K562 (cell line): ENCODE measurements at regions not wholly inside any gene's neighbourhood (a gene's known extent, or its start where the extent isn't known, plus 50 kb on each side); places are given as distances from the start of the nearest gene placed in this dataset.

Experiments
- ATAC-seq: fragments of 200-7000 bp; cut with Tn5 transposase; 3 replicates; pipeline ENCODE4 v1.9.1; 2020; ENCODE audit warnings: moderate library complexity
- BruUV-seq: library from RNA; stranded (reverse); fragments of 400-500 nt; replicated peaks from 2 replicates; lab custom pipeline; 2021; lab: Mats Ljungman, UMichigan
- CTCF ChIA-PET: fragments of 300-600 bp; formaldehyde crosslinking; extraction: SDS; loops from one replicate; lab custom pipeline; 2021; ENCODE audit warnings: low intra/inter-chr PET ratio; lab: Yijun Ruan, JAX
- POLR2A ChIA-PET: fragments of 300-600, 350-650 bp; sonication (Branson Sonifier 250); formaldehyde crosslinking; extraction: SDS; loops from one replicate; lab custom pipeline; 2021; ENCODE audit warnings: antibody characterized with exemption, inconsistent platforms; lab: Yijun Ruan, JAX
- DNase-seq, 4 experiments: peaks; one replicate each; pipeline versions ENCODE4 v3.0.0 to v3.0.0-alpha.2; 2011 to 2018; ENCODE audit warnings: low spot score in 3 of 4, mixed read lengths in 3 of 4; ENCODE audit errors: extremely low read depth in 1 of 4
- FAIRE-seq: peaks from 2 replicates; lab custom pipeline; 2011; peaks lifted over from hg19 to GRCh38; lab: Jason Lieb, UNC
- H2AFZ ChIP-seq: 2 replicates; pipeline ENCODE4 v1.6.0; 2011; ENCODE audit warnings: low read depth, low read length, control low read depth, inconsistent platforms
- H3K27ac ChIP-seq: fragments of 200-600 bp; 3 replicates; pipeline ENCODE4 v1.8.0; 2011; ENCODE audit warnings: low read depth, mild to moderate bottlenecking, control low read depth, inconsistent platforms, low read length, moderate library complexity, mixed read lengths; ENCODE audit errors: extremely low read depth
- H3K27me3 ChIP-seq, 2 experiments: fragments of 300-600 bp in 1 of 2; 2 replicates in 1 of 2; 3 replicates in 1 of 2; pipeline versions ENCODE4 v1.6.0 to v1.8.0; 2011; ENCODE audit warnings: inconsistent platforms in 2 of 2, low read length in 2 of 2, mild to moderate bottlenecking in 1 of 2, mixed read lengths in 1 of 2, moderate library complexity in 1 of 2; ENCODE audit not compliant: control insufficient read depth in 2 of 2, insufficient read depth in 2 of 2
- H3K36me3 ChIP-seq: fragments of 300-600 bp; 3 replicates; pipeline ENCODE4 v1.8.0; 2011; ENCODE audit warnings: mild to moderate bottlenecking, low read length, inconsistent platforms; ENCODE audit not compliant: control insufficient read depth, insufficient read depth
- H3K4me1 ChIP-seq, 2 experiments: fragments of 200-600 bp in 1 of 2; replicated peaks in 1 of 2; 2 replicates in 1 of 2; 3 replicates in 1 of 2; pipeline versions ENCODE4 v1.5.1 to v1.8.0; 2011; ENCODE audit warnings: inconsistent platforms in 2 of 2, low read length in 2 of 2, mild to moderate bottlenecking in 1 of 2, mixed read lengths in 1 of 2, moderate library complexity in 1 of 2; ENCODE audit not compliant: control insufficient read depth in 2 of 2, insufficient read depth in 2 of 2
- H3K4me2 ChIP-seq: 2 replicates; pipeline ENCODE4 v1.6.1; 2011; ENCODE audit warnings: low read length, control low read depth, inconsistent platforms, mixed read lengths; ENCODE audit not compliant: insufficient read depth
- H3K4me3 ChIP-seq: fragments of 200-600 bp; sonication (generic), shearing (Covaris generic); 2 replicates; pipeline ENCODE4 v1.5.1; 2016; ENCODE audit warnings: control low read depth, inconsistent platforms
- H3K79me2 ChIP-seq: fragments of 200-600 bp; 3 replicates; pipeline ENCODE4 v1.8.0; 2011; ENCODE audit warnings: low read length, inconsistent platforms; ENCODE audit not compliant: control insufficient read depth, insufficient read depth
- H3K9ac ChIP-seq, 2 experiments: 2 replicates each; pipeline versions ENCODE4 v1.6.0 to v1.6.1; 2011; ENCODE audit warnings: low read depth in 2 of 2, low read length in 2 of 2, control low read depth in 1 of 2, inconsistent platforms in 1 of 2, mild to moderate bottlenecking in 1 of 2, mixed read lengths in 1 of 2; ENCODE audit not compliant: insufficient read depth in 1 of 2
- H3K9me1 ChIP-seq: one replicate; pipeline ENCODE4 v1.6.0; 2011; ENCODE audit warnings: inconsistent platforms, mild to moderate bottlenecking, low read length, moderate library complexity; ENCODE audit not compliant: control insufficient read depth, insufficient read depth
- H3K9me3 ChIP-seq: replicated peaks from 2 replicates; pipeline ENCODE4 v1.5.1; 2011; ENCODE audit warnings: low read depth, low read length, inconsistent platforms; ENCODE audit not compliant: control insufficient read depth, insufficient read depth
- H4K20me1 ChIP-seq: replicated peaks from 2 replicates; pipeline ENCODE4 v1.6.1; 2011; ENCODE audit warnings: low read length, inconsistent platforms, mixed read lengths; ENCODE audit not compliant: control insufficient read depth, insufficient read depth
- LCOR ChIP-seq: sonication (generic); formaldehyde crosslinking; IDR thresholded peaks from 2 replicates; pipeline ENCODE4 v1.8.0; 2022; ENCODE audit warnings: mild to moderate bottlenecking, missing genetic modification reagents
- TRIM24 ChIP-seq, 2 experiments: fragments of 450-650 bp; IDR thresholded peaks; 2 replicates each; pipeline ENCODE4 v1.6.1; 2016
- ZNF197 ChIP-seq: fragments of 200-800 bp; sonication (Bioruptor generic); IDR thresholded peaks from 2 replicates; pipeline ENCODE4 v1.6.1; 2016; ENCODE audit warnings: low read depth, missing genetic modification characterization, missing compliant biosample characterization
- ZNF318 ChIP-seq, 2 experiments: fragments of 450-650 bp; IDR thresholded peaks; 2 replicates each; pipeline ENCODE4 v1.6.1; 2016; ENCODE audit warnings: mild to moderate bottlenecking in 2 of 2, borderline replicate concordance in 1 of 2, low read depth in 1 of 2, moderate library complexity in 1 of 2
- WGBS: fragments of 100-300 bp; shearing (Covaris generic); methylation state at CpG from one replicate; pipeline ENCODE4 v1.1.6; 2016; ENCODE audit warnings: low coverage, mixed read lengths; ENCODE audit not compliant: insufficient coverage; ENCODE audit errors: missing lambda C conversion rate; 5-methylcytosine and 5-hydroxymethylcytosine counted together
- in situ Hi-C: fragments of 300-500 bp; cut with MboI; formaldehyde crosslinking; loops from 4 replicates; pipeline ENCODE4 v1.15.0; 2018; ENCODE audit warnings: inconsistent platforms, mixed read lengths
- intact Hi-C: fragments of 100-400 bp; cut with micrococcal nuclease; formaldehyde crosslinking; loops from 2 replicates; pipeline ENCODE4 v1.14.2; 2022
- TF ChIP-seq, protein P1 (sequence below): sonication (generic); formaldehyde crosslinking; IDR thresholded peaks from 2 replicates; pipeline ENCODE4 v1.4.0; 2020; ENCODE audit warnings: mild to moderate bottlenecking, missing genetic modification reagents
- TF ChIP-seq, protein P2 (sequence below): IDR thresholded peaks from 3 replicates; pipeline ENCODE4 v1.6.1; 2011; ENCODE audit warnings: borderline replicate concordance, mild to moderate bottlenecking, moderate library complexity; ENCODE audit not compliant: insufficient read length; ENCODE audit errors: extremely low read depth

DNA sequence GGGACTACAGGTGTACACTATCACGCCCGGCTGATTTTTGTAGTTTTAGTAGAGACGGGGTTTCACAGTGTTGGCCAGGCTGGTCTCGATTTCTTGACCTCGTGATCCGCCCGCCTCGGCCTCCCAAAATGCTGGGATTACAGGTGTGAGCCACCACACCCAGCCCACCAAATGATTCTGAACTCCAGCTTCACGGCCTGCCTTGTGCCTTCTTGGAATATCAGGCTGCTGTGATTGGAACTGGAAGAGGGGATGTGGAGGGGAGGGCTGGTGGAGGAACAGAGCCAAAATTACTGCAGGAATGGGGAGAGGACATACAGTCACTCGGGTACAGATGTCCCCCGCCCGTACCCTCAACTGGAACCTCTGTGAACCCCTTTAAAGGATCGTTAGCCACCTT lies 268.4 kb downstream of the ACTR3B start:
- TF ChIP-seq TRIM24 (IDR thresholded peaks at IDR 0.05): no peak
- no peak for TF ChIP-seq ZNF197 (CRISPR knock-in tag)
- no peak for TF ChIP-seq ZNF318 (IDR thresholded peaks at IDR 0.05; ENCODE audit: borderline replicate concordance in 1 of 2, low read depth in 1 of 2)
- TF ChIP-seq, protein P1, sequence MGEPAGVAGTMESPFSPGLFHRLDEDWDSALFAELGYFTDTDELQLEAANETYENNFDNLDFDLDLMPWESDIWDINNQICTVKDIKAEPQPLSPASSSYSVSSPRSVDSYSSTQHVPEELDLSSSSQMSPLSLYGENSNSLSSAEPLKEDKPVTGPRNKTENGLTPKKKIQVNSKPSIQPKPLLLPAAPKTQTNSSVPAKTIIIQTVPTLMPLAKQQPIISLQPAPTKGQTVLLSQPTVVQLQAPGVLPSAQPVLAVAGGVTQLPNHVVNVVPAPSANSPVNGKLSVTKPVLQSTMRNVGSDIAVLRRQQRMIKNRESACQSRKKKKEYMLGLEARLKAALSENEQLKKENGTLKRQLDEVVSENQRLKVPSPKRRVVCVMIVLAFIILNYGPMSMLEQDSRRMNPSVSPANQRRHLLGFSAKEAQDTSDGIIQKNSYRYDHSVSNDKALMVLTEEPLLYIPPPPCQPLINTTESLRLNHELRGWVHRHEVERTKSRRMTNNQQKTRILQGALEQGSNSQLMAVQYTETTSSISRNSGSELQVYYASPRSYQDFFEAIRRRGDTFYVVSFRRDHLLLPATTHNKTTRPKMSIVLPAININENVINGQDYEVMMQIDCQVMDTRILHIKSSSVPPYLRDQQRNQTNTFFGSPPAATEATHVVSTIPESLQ (CRISPR knock-in tag): no peak
- no peak for TF ChIP-seq LCOR
- TF ChIP-seq, protein P2, sequence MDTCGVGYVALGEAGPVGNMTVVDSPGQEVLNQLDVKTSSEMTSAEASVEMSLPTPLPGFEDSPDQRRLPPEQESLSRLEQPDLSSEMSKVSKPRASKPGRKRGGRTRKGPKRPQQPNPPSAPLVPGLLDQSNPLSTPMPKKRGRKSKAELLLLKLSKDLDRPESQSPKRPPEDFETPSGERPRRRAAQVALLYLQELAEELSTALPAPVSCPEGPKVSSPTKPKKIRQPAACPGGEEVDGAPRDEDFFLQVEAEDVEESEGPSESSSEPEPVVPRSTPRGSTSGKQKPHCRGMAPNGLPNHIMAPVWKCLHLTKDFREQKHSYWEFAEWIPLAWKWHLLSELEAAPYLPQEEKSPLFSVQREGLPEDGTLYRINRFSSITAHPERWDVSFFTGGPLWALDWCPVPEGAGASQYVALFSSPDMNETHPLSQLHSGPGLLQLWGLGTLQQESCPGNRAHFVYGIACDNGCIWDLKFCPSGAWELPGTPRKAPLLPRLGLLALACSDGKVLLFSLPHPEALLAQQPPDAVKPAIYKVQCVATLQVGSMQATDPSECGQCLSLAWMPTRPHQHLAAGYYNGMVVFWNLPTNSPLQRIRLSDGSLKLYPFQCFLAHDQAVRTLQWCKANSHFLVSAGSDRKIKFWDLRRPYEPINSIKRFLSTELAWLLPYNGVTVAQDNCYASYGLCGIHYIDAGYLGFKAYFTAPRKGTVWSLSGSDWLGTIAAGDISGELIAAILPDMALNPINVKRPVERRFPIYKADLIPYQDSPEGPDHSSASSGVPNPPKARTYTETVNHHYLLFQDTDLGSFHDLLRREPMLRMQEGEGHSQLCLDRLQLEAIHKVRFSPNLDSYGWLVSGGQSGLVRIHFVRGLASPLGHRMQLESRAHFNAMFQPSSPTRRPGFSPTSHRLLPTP: no peak
- in situ Hi-C loops (no loop called here), intact Hi-C loops (no loop called here)
- CTCF ChIA-PET: no interaction called here
- Histone ChIP-seq H3K4me3 (no peak overlapping the region), H3K27ac (no peak overlapping the region), H3K4me2 (no peak overlapping the region), H4K20me1 (no peaks in the 10 kb centered on the region; the same call in 1 of the 2 replicates), H3K27me3 (peaks cover 17 to 53% of the 10 kb centered on the region in 2 experiments; a peak in 4 of 5 replicates), H3K9me1 (no peaks in the 10 kb centered on the region), H3K79me2 (no peaks in the 10 kb centered on the region), H3K4me1 (0 out of 5 replicates have a peak, but pooled peaks cover 0 to 2% of the 10 kb centered on the region in 2 experiments), H3K36me3 (no peaks in the 10 kb centered on the region), H3K9ac (no peak overlapping the region), H3K9me3 (no peaks in the 10 kb centered on the region), H2AFZ (no peak overlapping the region)
- under 1% methylated on average over 13 of the region's 13 CpGs for WGBS
- POLR2A ChIA-PET: no interaction called here
- FAIRE-seq: no peak
- no peak for ATAC-seq
- no TSS peak for BruUV-seq
- no peak for DNase-seq
